ENCODE measurements at regions not wholly inside any gene's neighbourhood (a gene's known extent, or its start where the extent isn't known, plus 50 kb on each side); places are given as distances from the start of the nearest gene placed in this dataset.
"Not testable (repeated sequence)": the region's sequence is repeated elsewhere in the genome, so short reads cannot be mapped to it uniquely, and the experiment has no call there.

GRCh38 chr2:111546578-111546977 is 337.4 kb downstream of the ANAPC1 start:
- DNase-seq: not testable (repeated sequence)

GRCh38 chr2:111549174-111549573 is 334.8 kb downstream of the ANAPC1 start:
- not testable (repeated sequence) for DNase-seq

- DNase-seq: not testable (repeated sequence)
Measured at GRCh38 chr2:111551428-111551827, 332.6 kb downstream of the ANAPC1 start.

DNA sequence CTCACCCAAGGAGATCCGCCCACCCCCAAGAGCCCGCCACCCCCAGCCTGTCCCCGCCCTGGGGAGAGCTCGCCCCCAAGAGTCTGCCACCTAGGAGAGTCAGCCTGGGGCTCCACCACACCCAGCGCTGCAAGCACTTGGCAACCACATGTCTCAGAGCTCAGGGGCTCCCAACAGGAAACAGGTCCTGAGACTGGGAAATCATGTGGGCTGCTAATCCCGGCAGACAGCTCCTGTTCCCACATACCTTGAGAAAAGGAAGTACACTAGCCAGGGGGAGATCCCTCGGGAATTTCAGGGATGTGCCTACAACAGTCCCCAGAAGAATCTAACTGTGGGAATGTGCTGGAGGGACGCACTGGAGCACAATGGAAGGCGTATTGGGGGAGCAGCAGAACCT is 331.4 kb downstream of the ANAPC1 start:
- DNase-seq: not testable (repeated sequence)

- not testable (repeated sequence) for DNase-seq
Measured at GRCh38 chr2:111559301-111559700, 324.7 kb downstream of the ANAPC1 start.

DNA sequence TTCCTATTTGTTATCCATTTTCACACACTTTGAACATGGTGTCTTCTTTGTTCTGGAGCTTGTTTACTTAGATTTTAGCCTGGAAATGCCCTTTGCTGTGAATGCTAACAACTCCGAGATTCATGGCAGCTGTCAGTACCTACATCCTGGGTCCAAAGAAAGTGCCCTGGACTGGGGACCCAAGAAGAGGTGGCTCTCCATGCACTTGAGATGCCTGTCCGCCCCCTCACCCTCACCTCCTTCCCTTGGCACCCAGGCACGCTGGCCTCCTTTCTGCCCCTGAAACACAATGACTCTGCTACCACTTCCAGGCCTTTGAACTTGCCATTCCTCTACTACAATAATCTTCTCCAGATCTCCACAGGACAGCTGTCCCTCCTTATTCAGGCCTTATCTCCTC is 324.2 kb downstream of the ANAPC1 start:
- DNase-seq: not testable (repeated sequence)

DNA sequence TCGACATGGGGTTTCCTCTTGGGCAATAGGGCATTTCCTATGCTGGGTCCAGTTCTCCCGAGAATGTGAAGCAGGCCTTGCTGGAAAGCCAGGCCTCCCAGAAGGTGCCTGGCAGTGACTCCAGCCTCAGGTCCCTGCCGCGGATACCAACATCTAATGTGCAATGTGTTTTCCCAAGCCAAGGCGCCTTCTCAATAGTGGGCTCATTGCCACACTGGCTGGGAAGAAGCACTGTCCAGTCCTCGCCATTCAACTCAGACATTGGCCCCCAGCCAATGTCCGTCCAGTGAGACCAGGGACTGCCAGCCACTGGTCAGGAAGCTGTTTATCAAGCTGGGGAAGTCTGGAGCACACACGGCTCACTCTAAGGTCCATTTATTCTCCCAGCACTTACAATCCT is 317.9 kb downstream of the ANAPC1 start:
- not testable (repeated sequence) for DNase-seq

GRCh38 chr2:111567233-111567632 is 316.8 kb downstream of the ANAPC1 start:
- DNase-seq: not testable (repeated sequence)

DNA sequence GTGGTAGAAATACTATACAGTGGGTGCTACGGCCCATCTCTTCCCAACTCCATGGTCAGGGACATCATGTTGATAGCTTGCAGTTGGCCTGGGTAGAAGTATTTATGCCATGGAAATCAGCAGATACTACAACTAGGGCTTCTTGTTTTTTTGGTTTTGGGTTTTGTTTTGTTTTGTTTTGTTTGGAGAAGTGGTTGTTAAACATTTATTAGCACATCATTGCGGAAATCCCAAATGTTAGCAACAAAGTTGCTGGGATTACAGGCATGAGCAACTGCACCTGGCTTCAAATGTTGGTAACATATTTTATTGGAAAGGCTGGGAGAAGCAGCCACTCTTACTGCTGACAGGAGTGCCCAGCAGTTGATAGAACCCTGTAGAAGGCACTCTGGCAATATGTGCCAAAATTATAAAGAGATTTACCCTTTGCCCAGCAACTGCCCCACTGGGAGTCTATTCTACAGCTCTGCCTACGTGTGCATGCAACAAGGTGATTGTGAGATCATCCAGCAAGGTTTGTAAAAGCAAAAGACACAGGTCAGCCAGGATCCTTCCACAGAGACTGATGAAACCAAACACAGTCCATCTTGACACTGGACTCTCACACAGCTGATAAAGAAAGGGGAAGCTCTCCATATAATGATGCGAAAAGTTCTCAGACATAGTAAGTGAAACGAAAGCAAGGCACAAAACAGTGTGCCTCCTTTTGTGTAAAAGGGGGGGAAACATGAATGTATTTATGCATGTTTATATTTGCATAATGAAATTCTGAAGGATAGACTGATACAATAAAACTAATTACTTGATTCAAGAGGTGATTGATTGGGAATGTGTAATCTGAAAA is 314.4 kb downstream of the ANAPC1 start:
- DNase-seq: not testable (repeated sequence)

- DNase-seq: not testable (repeated sequence)
Measured at GRCh38 chr2:111570300-111571114, 313.5 kb downstream of the ANAPC1 start.

DNA sequence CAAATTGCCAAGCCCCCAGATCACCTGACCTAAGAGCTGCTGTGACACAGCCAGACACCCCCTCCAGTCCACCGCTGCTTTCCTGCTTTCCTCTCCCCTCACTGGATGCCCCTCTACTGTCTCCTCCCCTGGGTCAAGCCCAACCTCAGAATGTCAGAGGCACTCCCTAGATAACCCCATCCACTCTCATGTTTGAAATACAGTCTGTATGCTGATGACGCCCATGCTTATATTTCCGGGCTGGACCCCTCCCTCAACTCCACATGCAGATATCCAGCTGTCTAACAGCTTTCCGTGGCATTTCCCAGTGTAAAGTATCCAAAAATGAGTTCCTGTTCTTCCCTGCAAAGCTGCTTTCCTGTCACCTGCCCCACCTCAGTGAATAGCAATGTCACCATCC is 309.2 kb downstream of the ANAPC1 start:
- DNase-seq: not testable (repeated sequence)

- DNase-seq: not testable (repeated sequence)
Measured at GRCh38 chr2:111577154-111577885, 306.7 kb downstream of the ANAPC1 start.

- not testable (repeated sequence) for DNase-seq
Measured at GRCh38 chr2:111579500-111580134, 304.4 kb downstream of the ANAPC1 start.

- not testable (repeated sequence) for DNase-seq
Measured at GRCh38 chr2:111580616-111581015, 303.4 kb downstream of the ANAPC1 start.

DNA sequence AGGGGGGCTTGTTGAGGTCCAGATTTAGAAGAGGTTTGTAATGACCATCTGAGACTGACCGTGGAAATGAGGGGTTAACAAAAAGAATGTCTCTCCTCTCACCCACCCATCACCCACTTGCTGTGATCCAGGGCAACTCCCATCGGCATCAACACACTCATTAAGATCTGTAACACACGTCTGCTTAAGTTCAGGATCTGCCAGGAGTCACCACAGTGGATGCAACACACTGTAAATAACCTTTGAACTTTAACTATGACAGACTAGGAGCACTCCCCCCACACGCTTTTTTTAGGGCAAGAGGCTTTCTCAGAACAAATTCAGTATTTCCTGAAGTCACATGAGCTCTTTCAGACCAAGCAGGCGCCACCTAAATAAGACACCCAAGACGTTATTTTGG is 301.9 kb downstream of the ANAPC1 start:
- DNase-seq: not testable (repeated sequence)

- DNase-seq: not testable (repeated sequence)
Measured at GRCh38 chr2:111583480-111583879, 300.5 kb downstream of the ANAPC1 start.

GRCh38 chr2:111584540-111584939 is 299.5 kb downstream of the ANAPC1 start:
- not testable (repeated sequence) for DNase-seq

GRCh38 chr2:111584950-111585349 is 299.0 kb downstream of the ANAPC1 start:
- not testable (repeated sequence) for DNase-seq

- not testable (repeated sequence) for DNase-seq
Measured at GRCh38 chr2:111586014-111586413, 298.0 kb downstream of the ANAPC1 start.

- not testable (repeated sequence) for DNase-seq
Measured at GRCh38 chr2:111595072-111595471, 288.9 kb downstream of the ANAPC1 start.

DNA sequence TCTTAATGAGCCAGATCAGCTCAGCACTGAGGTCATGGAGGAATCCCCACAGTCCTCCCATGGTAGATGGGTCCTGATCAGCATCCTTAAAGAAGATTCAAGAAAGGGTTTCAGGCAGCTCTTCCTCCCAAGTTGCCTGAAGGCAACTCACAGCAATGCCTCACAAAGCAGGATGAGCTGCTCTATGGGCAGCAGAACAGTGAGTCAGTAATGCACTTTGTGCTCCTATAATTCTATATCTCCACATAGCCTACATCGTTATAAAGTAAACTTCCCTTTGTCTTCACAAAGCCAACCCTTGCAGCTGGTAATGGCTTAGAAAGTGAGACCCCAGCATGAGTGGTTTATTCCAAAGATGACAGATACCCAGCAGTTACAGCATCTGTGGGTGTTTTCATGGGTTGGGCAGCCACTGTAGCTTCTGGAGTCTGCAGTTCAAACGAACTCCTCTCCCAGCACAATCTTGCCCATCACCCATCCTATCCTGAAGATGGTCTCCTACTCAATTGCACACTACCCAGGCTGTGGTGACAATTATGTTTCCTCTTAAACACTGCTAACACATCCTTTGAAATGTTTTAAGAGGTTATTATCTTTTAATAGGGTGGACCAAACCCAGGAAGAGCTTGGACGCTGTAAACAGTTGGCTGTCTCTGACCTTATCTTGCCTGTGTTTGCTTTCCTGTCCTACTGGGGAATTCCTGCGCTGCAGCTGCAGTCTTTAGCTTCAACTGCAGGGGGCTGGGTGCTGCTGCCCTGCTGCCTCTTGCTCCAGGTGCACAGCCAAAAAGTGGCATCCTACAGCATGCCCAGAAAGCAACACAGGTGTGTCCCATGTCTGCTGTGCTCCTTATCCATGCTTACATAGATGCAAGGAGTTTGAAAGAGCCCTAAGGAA is 286.9 kb downstream of the ANAPC1 start:
- not testable (repeated sequence) for DNase-seq
